Testis (tissue), 2 donors: ENCODE measurements at regions not wholly inside any gene's neighbourhood (a gene's known extent, or its start where the extent isn't known, plus 50 kb on each side); places are given as distances from the start of the nearest gene placed in this dataset.

Experiments used
- POLR2A ChIP-seq: fragments of 450-650 bp; IDR thresholded peaks from one replicate; pipeline ENCODE4 v1.6.1; 2017; ENCODE audit warnings: antibody characterized with exemption, mild to moderate bottlenecking, moderate library complexity
- TF ChIP-seq, protein P1 (sequence below), 3 experiments: fragments of 450-650 bp in 2 of 3; fragments of 200-600 bp in 1 of 3; sonication (generic) in 1 of 3; IDR thresholded peaks; one replicate each; pipeline ENCODE4 v1.5.1; 2016 to 2019; ENCODE audit warnings: antibody characterized with exemption in 3 of 3, mild to moderate bottlenecking in 2 of 3, moderate library complexity in 1 of 3

DNA sequence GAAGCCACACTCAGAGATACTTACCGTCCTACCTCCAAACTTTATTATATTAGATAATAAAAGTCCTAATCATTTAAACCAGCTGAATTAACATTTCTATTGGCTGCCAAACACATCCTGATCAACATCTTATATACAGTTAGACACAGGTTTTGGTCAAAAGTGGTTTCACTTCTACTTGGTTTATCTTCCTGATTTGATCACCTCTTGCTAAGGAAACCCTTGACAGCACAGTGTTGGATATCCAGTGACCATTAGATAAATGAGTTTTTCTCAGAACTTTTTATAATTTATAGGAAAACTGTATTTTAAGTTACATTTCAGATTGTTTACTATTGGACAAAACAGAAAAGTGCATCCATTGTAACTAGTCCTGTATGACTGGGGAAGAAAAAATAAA lies 198.4 kb upstream of the NR2F2 start:
- TF ChIP-seq, protein P1, sequence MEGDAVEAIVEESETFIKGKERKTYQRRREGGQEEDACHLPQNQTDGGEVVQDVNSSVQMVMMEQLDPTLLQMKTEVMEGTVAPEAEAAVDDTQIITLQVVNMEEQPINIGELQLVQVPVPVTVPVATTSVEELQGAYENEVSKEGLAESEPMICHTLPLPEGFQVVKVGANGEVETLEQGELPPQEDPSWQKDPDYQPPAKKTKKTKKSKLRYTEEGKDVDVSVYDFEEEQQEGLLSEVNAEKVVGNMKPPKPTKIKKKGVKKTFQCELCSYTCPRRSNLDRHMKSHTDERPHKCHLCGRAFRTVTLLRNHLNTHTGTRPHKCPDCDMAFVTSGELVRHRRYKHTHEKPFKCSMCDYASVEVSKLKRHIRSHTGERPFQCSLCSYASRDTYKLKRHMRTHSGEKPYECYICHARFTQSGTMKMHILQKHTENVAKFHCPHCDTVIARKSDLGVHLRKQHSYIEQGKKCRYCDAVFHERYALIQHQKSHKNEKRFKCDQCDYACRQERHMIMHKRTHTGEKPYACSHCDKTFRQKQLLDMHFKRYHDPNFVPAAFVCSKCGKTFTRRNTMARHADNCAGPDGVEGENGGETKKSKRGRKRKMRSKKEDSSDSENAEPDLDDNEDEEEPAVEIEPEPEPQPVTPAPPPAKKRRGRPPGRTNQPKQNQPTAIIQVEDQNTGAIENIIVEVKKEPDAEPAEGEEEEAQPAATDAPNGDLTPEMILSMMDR (IDR thresholded peaks at IDR 0.05): no peak
- no peak for TF ChIP-seq POLR2A
